Left forelimb (tissue), 1 donor: ENCODE measurements at regions not wholly inside any gene's neighbourhood (a gene's known extent, or its start where the extent isn't known, plus 50 kb on each side); places are given as distances from the start of the nearest gene placed in this dataset.

Source experiments
- DNase-seq: peaks from one replicate; pipeline ENCODE4 v3.0.0-alpha.2; 2018; ENCODE audit warnings: low spot score

DNA sequence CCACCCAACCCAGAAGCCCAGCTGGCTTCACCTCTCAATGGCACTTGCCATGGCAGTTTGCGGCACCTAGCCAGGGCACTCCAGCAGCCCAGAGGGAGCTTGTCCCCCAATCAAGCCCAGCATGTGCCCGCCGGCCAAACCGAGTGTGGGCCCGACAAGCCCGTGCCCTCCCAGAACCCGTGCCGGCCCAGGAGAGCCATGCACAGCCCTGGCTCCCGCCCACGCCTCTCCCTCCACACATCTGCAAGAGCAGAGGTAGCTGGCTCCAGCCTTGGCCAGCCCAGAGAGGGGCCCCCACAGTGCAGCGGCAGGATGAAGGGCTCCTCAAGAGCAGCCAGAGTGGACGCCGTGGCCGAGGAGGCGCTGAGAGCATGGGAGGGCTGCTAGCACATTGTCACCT, 2278.0 kb upstream of the PCDH20 start:
- DNase-seq, result no peak

- DNase-seq, result no peak
These were observed 2275.8 kb upstream of the PCDH20 start for GRCh38 chr13:63691474-63691873.

DNA sequence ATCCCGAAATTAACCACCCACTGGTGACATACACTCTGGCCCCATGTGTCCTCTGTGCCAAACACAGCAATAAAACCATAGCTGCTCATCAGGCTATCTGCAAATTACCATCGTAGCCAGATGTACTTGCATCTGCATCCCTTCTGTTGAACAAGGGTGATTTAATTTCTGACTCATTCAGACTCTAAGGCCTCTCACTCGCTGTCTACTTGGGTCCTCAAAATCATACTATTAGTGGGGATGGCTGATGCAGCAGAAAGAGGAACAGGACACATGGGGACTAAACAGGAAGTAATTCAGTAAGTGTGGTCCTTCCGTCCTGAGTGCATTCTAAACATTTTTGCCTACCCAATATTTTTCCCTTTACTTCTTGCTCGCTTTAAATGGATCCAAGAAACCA, 2275.0 kb upstream of the PCDH20 start:
- no peak for DNase-seq

DNA sequence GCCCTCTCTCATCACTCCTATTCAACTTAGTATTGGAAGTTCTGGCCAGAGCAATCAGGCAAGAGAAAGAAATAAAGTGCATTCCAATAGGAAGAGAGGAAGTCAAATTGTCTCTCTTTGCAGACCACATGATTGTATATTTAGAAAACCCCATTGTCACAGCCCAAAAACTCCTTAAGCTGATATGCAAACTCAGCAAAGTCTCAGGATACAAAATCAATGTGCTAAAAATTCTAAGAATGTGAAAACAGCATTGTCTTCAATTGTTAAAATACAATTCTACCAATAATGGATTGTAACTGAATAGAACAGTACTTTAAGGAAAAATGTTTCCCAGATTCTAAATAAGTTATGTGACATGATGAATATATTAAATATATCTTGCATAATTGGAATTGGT, 2269.2 kb upstream of the PCDH20 start:
- DNase-seq, result no peak

DNA sequence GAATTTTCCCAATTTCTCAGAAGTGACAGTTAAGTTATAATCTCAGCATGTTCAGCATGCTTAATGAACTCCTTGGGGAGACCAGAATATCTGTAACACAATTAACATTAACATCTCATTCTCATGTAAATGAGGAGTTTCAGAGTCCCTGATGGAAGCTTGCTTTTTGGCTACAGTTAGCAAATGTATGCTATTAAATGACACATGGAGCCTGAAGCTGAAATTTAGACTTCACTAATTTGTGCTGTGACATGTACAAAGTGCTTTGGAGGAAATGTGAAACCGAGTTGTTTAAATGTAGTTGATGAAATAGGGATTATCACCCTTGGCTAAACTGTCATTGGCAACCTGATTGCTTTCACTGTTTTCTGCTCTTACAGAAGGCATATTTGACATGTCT, 2265.1 kb upstream of the PCDH20 start:
- DNase-seq, result no peak

- DNase-seq, result no peak
These were observed 2255.6 kb upstream of the PCDH20 start for GRCh38 chr13:63671296-63671695.

- no peak for DNase-seq
These were observed 2235.7 kb upstream of the PCDH20 start for GRCh38 chr13:63651394-63651793.

DNA sequence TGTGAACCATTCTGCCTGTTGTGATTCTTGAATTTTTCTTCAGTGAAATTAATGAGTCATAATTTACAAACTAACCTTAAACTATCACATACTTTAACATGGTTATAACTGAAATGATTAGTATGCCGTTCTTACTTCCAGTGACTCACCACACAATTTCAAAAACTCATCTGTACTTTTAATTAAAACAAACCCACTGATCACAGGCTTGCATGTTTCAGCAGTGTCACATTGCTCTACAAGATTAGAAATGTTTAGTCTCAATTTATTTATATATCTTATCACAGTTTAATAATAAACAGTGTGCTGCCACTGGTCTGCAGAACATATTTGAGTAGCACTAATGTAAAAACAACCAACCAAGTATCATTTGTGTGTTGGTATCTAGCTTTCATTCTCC, 2227.9 kb upstream of the PCDH20 start:
- no peak for DNase-seq

DNA sequence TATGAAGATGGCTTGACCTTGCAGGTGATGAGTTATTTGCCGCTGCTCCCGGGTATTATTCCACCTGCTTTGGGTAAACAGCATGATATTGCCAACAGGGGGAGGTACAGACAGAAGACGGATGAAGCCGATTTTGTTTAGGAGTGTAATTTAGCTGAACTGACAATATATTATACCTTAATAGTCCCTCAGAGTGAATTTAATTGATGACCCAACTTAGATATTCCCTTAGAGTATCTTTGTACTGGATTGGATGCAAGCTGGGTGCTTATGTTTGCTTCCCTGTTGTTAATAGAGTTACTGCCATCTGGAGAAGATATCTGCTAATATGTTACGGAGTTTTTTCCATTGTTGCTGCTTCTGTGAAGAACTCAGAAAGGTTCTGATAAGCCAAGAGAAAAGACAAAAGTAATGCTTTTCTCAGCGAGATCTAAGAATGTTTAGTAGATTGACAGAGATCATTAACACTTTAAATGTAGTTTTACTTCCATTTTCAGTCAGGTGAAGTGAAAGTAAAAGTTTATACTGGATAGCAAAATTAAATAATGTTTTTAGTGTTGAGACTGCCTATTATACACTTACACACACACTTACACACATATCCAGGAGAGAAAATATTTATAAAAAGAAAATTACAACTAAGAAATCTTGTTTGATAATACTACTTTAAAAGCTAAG, 2220.8 kb upstream of the PCDH20 start:
- DNase-seq, result no peak

GRCh38 chr13:63632321-63632720, 2216.7 kb upstream of the PCDH20 start:
- no peak for DNase-seq

GRCh38 chr13:63631006-63631405, 2215.4 kb upstream of the PCDH20 start:
- no peak for DNase-seq

GRCh38 chr13:63629591-63629990, 2213.9 kb upstream of the PCDH20 start:
- no peak for DNase-seq

DNA sequence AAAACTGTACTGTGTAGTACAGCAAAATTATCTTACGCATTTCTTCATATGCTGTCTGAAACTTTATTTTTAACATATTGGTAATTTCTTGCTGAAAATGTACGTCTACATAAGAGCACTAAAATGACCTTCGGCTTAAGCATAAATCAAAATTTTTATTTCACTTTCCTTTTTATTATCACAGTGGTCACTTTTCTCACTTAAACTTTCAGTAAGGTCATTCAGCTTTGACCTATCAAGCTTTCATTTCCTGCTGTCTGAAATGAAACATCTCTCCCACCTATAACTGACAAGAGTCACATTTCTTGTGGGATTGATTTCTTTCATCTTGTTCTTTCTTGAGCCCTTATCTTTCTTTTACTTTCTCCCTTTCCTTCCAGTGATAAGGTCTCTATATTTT, 2212.7 kb upstream of the PCDH20 start:
- DNase-seq, result no peak

DNA sequence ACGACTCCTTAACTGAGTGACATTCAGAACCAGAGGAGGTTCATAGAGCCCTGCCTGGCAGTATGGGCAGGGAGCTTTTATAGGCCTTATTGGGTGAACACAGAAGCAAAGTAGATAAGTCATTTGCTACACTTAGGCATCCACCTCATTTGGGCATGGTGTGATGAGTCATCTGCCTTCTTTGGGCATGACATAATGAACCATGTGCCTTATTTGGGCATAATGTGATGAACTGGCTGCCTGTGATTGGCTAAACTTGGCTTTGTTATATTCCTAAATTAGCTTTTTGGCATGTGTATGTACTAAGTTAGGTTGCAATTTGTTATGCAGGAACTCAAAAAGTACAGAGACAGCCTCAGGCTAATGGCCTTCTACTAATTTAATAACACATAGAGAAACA, 2210.2 kb upstream of the PCDH20 start:
- DNase-seq, result no peak

DNA sequence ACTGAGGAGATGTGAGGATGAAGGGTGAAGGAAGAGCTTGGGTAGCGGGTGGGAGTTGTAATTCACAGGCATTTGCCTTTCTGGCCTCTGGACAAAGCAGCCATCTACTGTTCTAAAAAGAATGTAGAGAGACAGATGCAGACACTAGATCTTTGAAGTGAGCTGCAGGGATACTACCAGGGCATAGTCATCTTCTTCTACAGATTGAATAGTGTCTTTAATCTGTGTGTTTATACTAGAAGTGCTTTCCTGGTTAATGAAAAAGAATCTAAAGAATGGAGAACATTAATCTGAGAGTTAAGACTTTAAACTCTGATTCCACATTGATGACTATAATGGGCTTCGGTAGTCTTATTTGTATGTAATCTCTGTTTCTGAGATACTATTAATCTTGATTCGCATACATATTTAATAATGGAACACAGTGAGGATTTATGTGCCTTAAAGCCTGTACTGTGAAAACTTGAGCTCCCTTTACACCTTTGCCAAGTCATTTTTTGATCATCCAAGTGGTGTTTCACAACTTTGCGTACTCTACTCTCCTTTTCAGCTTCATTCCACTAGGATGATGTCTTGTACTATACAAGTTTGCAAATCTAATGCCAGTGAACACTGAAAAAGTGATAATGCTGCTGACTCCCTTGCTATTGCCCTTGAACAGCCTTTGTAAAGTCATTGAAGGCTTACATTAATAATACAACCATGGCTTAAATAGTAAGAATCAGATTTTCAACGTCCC, 2199.4 kb upstream of the PCDH20 start:
- no peak for DNase-seq

GRCh38 chr13:63607153-63607552, 2191.5 kb upstream of the PCDH20 start:
- no peak for DNase-seq

DNA sequence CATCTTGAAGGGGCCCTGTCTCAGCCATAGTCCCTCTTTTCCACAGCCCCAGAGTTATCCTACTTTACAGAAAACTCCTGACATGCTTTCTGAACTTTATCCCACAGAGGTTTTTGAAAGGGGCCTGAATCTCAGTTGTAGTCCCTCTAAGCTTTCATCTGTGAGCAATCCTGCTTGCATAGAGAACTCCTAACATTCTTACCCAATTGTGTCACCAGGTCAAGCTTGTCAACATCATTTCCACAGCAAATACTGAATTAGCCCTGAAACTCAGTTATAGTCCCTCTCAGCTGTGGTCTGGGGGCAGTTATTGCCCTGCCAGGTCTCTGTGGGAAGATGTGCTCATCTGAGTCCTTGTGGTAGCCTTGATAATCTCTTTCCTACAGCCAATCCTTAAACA, 2190.3 kb upstream of the PCDH20 start:
- no peak for DNase-seq

DNA sequence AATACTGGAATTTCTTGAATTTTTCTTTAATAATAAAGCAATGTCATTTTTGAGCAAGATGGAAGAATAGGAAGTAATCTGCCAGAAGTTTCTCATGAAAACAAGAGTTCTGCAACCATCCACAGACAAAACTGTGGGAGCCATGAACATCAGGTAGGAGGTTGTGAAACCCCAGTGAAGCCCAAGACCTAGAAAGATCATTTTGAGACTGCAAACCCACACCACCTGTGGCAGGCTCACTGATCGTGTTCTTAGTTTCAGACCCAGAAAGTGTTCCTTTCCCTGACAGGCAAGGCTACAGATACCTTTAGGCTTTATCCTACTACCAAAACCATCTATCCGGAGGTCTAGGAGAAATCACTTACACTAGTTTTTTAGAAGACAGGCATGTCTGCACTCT, 2189.8 kb upstream of the PCDH20 start:
- DNase-seq, result no peak

GRCh38 chr13:63595811-63596210, 2180.2 kb upstream of the PCDH20 start:
- DNase-seq, result no peak

- DNase-seq, result no peak
These were observed 2170.8 kb upstream of the PCDH20 start for GRCh38 chr13:63586467-63586866.

- no peak for DNase-seq
These were observed 2163.1 kb upstream of the PCDH20 start for GRCh38 chr13:63578796-63579195.

DNA sequence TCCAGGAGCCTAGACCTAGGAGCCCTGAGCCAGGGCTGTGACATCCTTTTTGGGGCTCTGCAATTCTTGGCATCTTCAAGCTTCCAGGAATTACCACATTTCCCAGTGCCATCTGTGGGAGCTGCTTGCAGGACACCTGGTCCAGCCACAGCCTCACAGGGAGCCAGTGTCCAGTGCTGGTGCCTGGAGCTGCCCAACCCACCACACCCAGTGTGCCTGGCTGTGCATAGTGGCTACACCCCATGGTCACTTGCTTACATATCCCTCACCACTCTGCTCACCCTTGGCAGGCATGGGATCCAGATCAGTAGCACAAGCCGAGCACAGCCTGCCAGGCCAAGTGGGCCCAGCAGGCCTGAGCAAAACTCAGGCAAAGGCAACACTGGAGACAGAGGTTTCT, 2151.4 kb upstream of the PCDH20 start:
- DNase-seq, result no peak

- no peak for DNase-seq
These were observed 2138.5 kb upstream of the PCDH20 start for GRCh38 chr13:63554157-63554556.

GRCh38 chr13:63551731-63552130, 2136.1 kb upstream of the PCDH20 start:
- no peak for DNase-seq
